Glutamatergic neuron (in vitro differentiated cells): ENCODE measurements at regions not wholly inside any gene's neighbourhood (a gene's known extent, or its start where the extent isn't known, plus 50 kb on each side); places are given as distances from the start of the nearest gene placed in this dataset.

Experiments used
- DNase-seq: peaks from one replicate; pipeline ENCODE4 v3.0.0; 2022
- H3K27ac Mint-ChIP-seq: one replicate; pipeline ENCODE4 v1.8.0; 2020; ENCODE audit warnings: mild to moderate bottlenecking, mixed read lengths, inconsistent platforms; ENCODE audit not compliant: unreplicated experiment
- H3K27me3 Mint-ChIP-seq: one replicate; pipeline ENCODE4 v1.8.0; 2020; ENCODE audit warnings: mild to moderate bottlenecking, moderate library complexity, mixed read lengths, inconsistent platforms; ENCODE audit not compliant: unreplicated experiment
- H3K36me3 Mint-ChIP-seq: one replicate; pipeline ENCODE4 v1.8.0; 2020; ENCODE audit warnings: mild to moderate bottlenecking, mixed read lengths, inconsistent platforms; ENCODE audit not compliant: unreplicated experiment
- H3K4me1 Mint-ChIP-seq: one replicate; pipeline ENCODE4 v1.8.0; 2020; ENCODE audit warnings: mild to moderate bottlenecking, low read depth, mixed read lengths, inconsistent platforms; ENCODE audit not compliant: unreplicated experiment
- H3K4me3 Mint-ChIP-seq: one replicate; pipeline ENCODE4 v1.8.0; 2020; ENCODE audit warnings: mild to moderate bottlenecking, mixed read lengths, inconsistent platforms; ENCODE audit not compliant: unreplicated experiment
- H3K9me3 Mint-ChIP-seq: one replicate; pipeline ENCODE4 v1.8.0; 2020; ENCODE audit warnings: mild to moderate bottlenecking, moderate library complexity, mixed read lengths, inconsistent platforms; ENCODE audit not compliant: unreplicated experiment
- TF ChIP-seq, protein P1 (sequence below): fragments of 200-600 bp; sonication (generic); IDR thresholded peaks from one replicate; pipeline ENCODE4 v1.5.0; 2021; ENCODE audit not compliant: partially characterized antibody, unreplicated experiment

DNA sequence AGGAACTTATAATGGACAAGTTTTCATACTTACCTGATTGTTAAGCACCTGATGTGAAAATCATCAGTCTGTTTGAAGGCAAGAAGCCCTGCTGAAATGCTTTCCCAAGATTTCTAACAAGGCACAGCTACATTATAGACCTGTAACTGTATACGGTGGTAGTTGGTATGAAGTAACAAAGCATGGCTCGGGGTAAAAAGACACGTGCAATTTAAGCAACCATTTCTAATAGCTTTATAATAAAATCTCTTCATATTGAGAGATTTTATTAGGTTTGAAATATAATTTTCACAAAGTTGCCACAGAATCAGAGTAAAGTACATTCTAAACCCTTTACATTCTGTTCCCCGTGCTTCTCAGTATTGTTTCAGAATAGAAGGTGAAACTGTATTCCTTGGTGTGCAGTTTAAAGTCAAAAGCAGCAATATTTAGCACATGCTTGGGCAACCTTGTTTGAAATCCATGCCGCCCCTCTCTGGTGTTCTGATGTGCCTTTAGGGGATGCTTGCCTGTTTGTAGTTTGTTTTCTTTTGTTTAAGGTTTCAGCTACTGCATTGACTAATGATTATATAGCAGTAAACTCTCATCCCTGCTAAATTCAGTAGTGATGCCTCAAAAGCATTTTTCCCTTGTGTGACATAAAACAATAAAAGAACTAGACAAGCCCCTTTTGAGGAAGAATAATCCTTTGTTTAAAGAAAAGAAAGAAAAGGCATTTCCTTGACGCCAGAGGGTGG lies 125.2 kb upstream of the OBI1 start:
- H3K27ac Mint-ChIP-seq = peak overlapping the region; percentile 56
- peaks cover 4% of the 10 kb centered on the region for H3K9me3 Mint-ChIP-seq
- peaks cover 4% of the 10 kb centered on the region for H3K27me3 Mint-ChIP-seq
- peaks cover 43% of the 10 kb centered on the region for H3K4me1 Mint-ChIP-seq
- H3K36me3 Mint-ChIP-seq = no peaks in the 10 kb centered on the region
- no peak overlapping the region for H3K4me3 Mint-ChIP-seq
- no peak for DNase-seq
- TF ChIP-seq, protein P1, sequence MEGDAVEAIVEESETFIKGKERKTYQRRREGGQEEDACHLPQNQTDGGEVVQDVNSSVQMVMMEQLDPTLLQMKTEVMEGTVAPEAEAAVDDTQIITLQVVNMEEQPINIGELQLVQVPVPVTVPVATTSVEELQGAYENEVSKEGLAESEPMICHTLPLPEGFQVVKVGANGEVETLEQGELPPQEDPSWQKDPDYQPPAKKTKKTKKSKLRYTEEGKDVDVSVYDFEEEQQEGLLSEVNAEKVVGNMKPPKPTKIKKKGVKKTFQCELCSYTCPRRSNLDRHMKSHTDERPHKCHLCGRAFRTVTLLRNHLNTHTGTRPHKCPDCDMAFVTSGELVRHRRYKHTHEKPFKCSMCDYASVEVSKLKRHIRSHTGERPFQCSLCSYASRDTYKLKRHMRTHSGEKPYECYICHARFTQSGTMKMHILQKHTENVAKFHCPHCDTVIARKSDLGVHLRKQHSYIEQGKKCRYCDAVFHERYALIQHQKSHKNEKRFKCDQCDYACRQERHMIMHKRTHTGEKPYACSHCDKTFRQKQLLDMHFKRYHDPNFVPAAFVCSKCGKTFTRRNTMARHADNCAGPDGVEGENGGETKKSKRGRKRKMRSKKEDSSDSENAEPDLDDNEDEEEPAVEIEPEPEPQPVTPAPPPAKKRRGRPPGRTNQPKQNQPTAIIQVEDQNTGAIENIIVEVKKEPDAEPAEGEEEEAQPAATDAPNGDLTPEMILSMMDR = no peak

DNA sequence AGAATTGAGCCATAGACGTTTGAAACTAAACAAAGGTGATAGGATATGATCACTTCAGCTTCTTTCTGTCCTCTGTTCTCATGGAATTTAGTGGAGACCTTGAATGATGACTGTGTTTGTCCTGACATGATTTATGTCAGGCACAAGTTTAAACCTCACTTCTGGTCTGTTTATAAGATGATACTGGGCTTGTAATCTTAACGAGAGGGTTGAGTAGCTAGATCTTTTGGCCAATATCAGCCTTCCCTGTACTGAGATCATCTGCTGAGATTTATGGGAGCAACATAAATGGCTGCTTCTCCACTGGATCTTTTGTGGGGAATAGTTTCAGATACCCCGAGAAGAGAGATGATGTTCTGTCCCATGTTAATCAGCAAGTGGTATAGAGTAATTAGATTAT lies 121.8 kb upstream of the OBI1 start:
- Mint-ChIP-seq H3K4me3 (no peak overlapping the region), H3K27me3 (peaks cover 4% of the 10 kb centered on the region), H3K4me1 (peaks cover 54% of the 10 kb centered on the region), H3K9me3 (peaks cover 4% of the 10 kb centered on the region), H3K27ac (peak overlapping the region; percentile 91), H3K36me3 (no peaks in the 10 kb centered on the region)
- no peak for DNase-seq
- TF ChIP-seq, protein P1 = no peak

DNA sequence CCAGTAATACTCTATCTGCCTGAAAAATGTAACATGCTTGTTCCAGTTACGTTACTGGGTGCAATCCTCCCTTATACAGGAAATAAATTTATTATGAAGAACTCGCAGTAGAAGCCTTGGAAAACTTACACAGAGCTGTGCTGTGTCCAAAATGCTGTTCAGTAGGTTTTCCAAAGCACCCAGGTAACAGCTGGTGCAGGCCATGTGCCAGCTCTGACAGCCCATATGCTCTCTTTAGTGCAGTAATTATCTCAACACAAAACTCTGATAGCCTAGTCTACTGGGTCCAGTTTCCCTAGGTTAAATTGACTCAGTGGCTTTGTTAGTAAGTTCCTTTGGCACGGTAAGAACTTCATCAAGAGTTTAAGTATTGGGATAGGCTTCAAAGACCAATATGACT lies 120.7 kb upstream of the OBI1 start:
- Mint-ChIP-seq H3K27ac (peak overlapping the region; percentile 91), H3K9me3 (peaks cover 4% of the 10 kb centered on the region), H3K27me3 (peaks cover 4% of the 10 kb centered on the region), H3K4me3 (no peak overlapping the region), H3K4me1 (peaks cover 57% of the 10 kb centered on the region), H3K36me3 (no peaks in the 10 kb centered on the region)
- DNase-seq = no peak
- TF ChIP-seq, protein P1 = no peak

DNA sequence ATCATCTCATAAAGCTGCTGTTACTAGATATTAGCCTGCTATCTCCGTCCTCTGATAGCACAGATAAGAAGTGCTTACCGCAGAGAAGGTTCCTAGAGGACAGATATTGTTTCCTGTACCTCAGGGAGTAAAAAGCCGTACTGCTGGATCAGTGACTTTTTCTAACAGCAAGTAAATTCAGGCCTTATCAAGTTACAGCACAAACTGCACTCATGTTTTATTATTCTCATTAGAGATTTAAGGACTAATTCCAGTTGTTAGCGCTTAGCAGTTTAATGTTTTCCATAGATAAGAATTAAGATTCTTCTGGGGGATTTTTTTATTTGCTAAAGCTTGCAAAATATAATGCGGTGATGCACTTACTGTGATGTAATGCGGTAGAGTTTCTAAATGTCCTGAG lies 119.0 kb upstream of the OBI1 start:
- Mint-ChIP-seq H3K9me3 (peaks cover 4% of the 10 kb centered on the region), H3K4me3 (peak overlapping the region; percentile 59), H3K4me1 (peaks cover 65% of the 10 kb centered on the region), H3K27me3 (peaks cover 5% of the 10 kb centered on the region), H3K27ac (peak overlapping the region; percentile 57), H3K36me3 (no peaks in the 10 kb centered on the region)
- no peak for DNase-seq
- TF ChIP-seq, protein P1 = no peak

DNA sequence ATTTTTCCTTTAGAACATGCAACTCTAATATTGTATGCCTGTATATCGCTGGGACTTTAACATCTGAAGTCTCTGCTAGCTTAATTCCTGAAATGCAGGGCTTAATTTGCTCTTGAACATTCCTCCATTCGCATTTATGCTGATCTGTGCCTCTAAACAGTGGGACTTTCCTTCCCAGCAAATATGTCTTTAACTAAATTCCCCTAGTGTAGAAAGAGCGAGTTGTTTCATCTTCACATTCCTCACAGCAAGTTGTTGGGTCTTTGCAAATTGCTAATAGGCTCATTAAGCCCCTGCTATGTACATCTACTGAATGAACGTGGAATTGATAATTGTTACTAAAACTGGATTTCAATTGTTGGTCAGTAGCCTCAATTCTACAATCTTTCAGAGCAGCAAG lies 118.4 kb upstream of the OBI1 start:
- TF ChIP-seq, protein P1 = no peak
- DNase-seq = no peak
- Mint-ChIP-seq H3K27ac (peak overlapping the region; percentile 4), H3K4me3 (peak overlapping the region; percentile 54), H3K27me3 (peaks cover 5% of the 10 kb centered on the region), H3K36me3 (no peaks in the 10 kb centered on the region), H3K4me1 (peaks cover 67% of the 10 kb centered on the region), H3K9me3 (peaks cover 4% of the 10 kb centered on the region)
